Heart left ventricle (tissue), 16 donors: ENCODE measurements at regions not wholly inside any gene's neighbourhood (a gene's known extent, or its start where the extent isn't known, plus 50 kb on each side); places are given as distances from the start of the nearest gene placed in this dataset.

Experiments
- ATAC-seq, 4 donors: fragments of 200-7000 bp; cut with Tn5 transposase; one replicate each; pipeline ENCODE4 v1.9.1; 2020 to 2022; ENCODE audit warnings: moderate library complexity in 4 of 4, mild to moderate bottlenecking in 3 of 4, moderate number of reproducible peaks in 1 of 4
- DNase-seq, 5 donors: peaks; one replicate each; pipeline ENCODE4 v3.0.0-alpha.2; 2020
- H3K27ac ChIP-seq, 12 donors: fragments of 200-600 bp; sonication (generic) in 4 of 12; one replicate each; pipeline versions ENCODE4 v1.5.0 to v1.8.0; 2016 to 2022; ENCODE audit warnings: mild to moderate bottlenecking in 2 of 12
- H3K27me3 ChIP-seq, 9 donors: fragments of 200-600 bp; sonication (generic) in 2 of 9; one replicate each; pipeline versions ENCODE4 v1.5.1 to v1.8.0; 2016 to 2022; ENCODE audit warnings: mild to moderate bottlenecking in 3 of 9
- H3K36me3 ChIP-seq, 9 donors: fragments of 200-600 bp; sonication (generic) in 2 of 9; one replicate each; pipeline versions ENCODE4 v1.5.0 to v1.8.0; 2018 to 2022; ENCODE audit warnings: mild to moderate bottlenecking in 2 of 9
- H3K4me1 ChIP-seq, 12 donors: fragments of 200-600 bp; sonication (generic) in 4 of 12; one replicate each; pipeline versions ENCODE4 v1.5.0 to v1.8.0; 2016 to 2022; ENCODE audit warnings: mild to moderate bottlenecking in 3 of 12
- H3K4me3 ChIP-seq, 12 donors: fragments of 200-600 bp; sonication (generic) in 4 of 12; one replicate each; pipeline versions ENCODE4 v1.5.0 to v1.8.0; 2017 to 2022; ENCODE audit warnings: mild to moderate bottlenecking in 9 of 12, moderate library complexity in 4 of 12
- H3K9me3 ChIP-seq, 12 donors: fragments of 200-600 bp; sonication (generic) in 4 of 12; one replicate each; pipeline versions ENCODE4 v1.5.0 to v1.8.0; 2016 to 2022; ENCODE audit warnings: mild to moderate bottlenecking in 1 of 12
- POLR2A ChIP-seq, 2 donors: fragments of 450-650 bp; IDR thresholded peaks; one replicate each; pipeline ENCODE4 v1.6.1; 2017; ENCODE audit warnings: antibody characterized with exemption in 2 of 2, mild to moderate bottlenecking in 2 of 2, moderate library complexity in 2 of 2
- WGBS, 4 donors: extraction: QIAGEN DNeasy Blood & Tissue Kit in 2 of 4; methylation state at CpG; one replicate each; pipeline versions ENCODE4 v1.1.5 to v1.1.7; 2013 to 2018; 5-methylcytosine and 5-hydroxymethylcytosine counted together
- intact Hi-C, 10 donors: fragments of 100-400 bp; cut with DNase I; formaldehyde crosslinking; loops; one replicate each; pipeline versions ENCODE4 v1.11.1 to v1.14.2; 2022
- TF ChIP-seq, protein P1 (sequence below), 12 donors: fragments of 200-600 bp; sonication (generic) in 4 of 12; IDR thresholded peaks; one replicate each; pipeline versions ENCODE4 v1.5.0 to v1.8.0; 2018 to 2022; ENCODE audit warnings: antibody characterized with exemption in 12 of 12, mild to moderate bottlenecking in 5 of 12
- donor health status: ischemic (EF 13 %, LVEDD 7.1; RV severe dilation, severe dysfunction).
- donor health status: healthy with polysubstance abuse.
- donor health status: DM: no; HTN: yes; CAD: no.
- donor health status: DM: no; HTN: no; CAD: no.
- donor health status: ischemic (EF 25% LVEDD 6.9; RV normal size, moderate dysfunction).
- donor health status: ischemic (EF 25% LVEDD 5.7; RV mildly dilated, moderate dysfunction).
- donor health status: healthy.
- donor health status: DM: yes; HTN: yes; CAD: no.
- donor health status: ischemic (EF 35%, LVEDD 5.7; RV mildly dilated, moderate dysfunction).
- donor health status: nonischemic (EF 11% LVEDD 7.7; RV severe dilation, severe dysfunction).
- donor health status: DM: yes; HTN: yes; CAD: no.
- donor health status: PGD.
- donor health status: ischemic (EF 29% LVEDD 5.4; RV normal size, mild dysfunction).
- donor health status: nonischemic (EF 23%, LVEDD 6.1; RV moderate dilation, normal function).

- TF ChIP-seq, protein P1, sequence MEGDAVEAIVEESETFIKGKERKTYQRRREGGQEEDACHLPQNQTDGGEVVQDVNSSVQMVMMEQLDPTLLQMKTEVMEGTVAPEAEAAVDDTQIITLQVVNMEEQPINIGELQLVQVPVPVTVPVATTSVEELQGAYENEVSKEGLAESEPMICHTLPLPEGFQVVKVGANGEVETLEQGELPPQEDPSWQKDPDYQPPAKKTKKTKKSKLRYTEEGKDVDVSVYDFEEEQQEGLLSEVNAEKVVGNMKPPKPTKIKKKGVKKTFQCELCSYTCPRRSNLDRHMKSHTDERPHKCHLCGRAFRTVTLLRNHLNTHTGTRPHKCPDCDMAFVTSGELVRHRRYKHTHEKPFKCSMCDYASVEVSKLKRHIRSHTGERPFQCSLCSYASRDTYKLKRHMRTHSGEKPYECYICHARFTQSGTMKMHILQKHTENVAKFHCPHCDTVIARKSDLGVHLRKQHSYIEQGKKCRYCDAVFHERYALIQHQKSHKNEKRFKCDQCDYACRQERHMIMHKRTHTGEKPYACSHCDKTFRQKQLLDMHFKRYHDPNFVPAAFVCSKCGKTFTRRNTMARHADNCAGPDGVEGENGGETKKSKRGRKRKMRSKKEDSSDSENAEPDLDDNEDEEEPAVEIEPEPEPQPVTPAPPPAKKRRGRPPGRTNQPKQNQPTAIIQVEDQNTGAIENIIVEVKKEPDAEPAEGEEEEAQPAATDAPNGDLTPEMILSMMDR (IDR thresholded peaks at IDR 0.05) = no peak
- no peak for TF ChIP-seq POLR2A (IDR thresholded peaks at IDR 0.05)
- WGBS, 4 donors = 77 to 85% (median 81%) methylated on average over 4 of the region's 4 CpGs
- H3K27me3 ChIP-seq = no peaks in the 10 kb centered on the region
- intact Hi-C loops = no loop called here
- no peaks in the 10 kb centered on the region for H3K4me1 ChIP-seq
- H3K36me3 ChIP-seq = no peaks in the 10 kb centered on the region
- H3K4me3 ChIP-seq = no peak overlapping the region
- H3K27ac ChIP-seq = no peak overlapping the region
- peaks cover 0 to 11% (median 0%) of the 10 kb centered on the region in 12 donors for H3K9me3 ChIP-seq
- ATAC-seq (no peak), DNase-seq (no peak)
Measured at GRCh38 chr14:48914921-48915320, 671.3 kb downstream of the RPS29 start.

- no peaks in the 10 kb centered on the region for H3K27me3 ChIP-seq
- intact Hi-C loops = no loop called here
- H3K27ac ChIP-seq = no peak overlapping the region
- H3K36me3 ChIP-seq = no peaks in the 10 kb centered on the region
- no peak for TF ChIP-seq POLR2A (IDR thresholded peaks at IDR 0.05)
- TF ChIP-seq, protein P1 (IDR thresholded peaks at IDR 0.05) = no peak
- peaks cover 0 to 11% (median 0%) of the 10 kb centered on the region in 12 donors for H3K9me3 ChIP-seq
- ATAC-seq (no peak), DNase-seq (no peak)
- no peak overlapping the region for H3K4me3 ChIP-seq
- no peaks in the 10 kb centered on the region for H3K4me1 ChIP-seq
- whole genome bisulfite sequencing, 4 donors = 78 to 87% (median 81%) methylated on average over 1 of the region's 1 CpG
Measured at GRCh38 chr14:48914382-48914781, 671.8 kb downstream of the RPS29 start.

- WGBS, 4 donors = 69 to 78% (median 72%) methylated on average over 3 of the region's 3 CpGs
- Histone ChIP-seq H3K27ac (no peak overlapping the region), H3K36me3 (no peaks in the 10 kb centered on the region), H3K9me3 (no peaks in the 10 kb centered on the region), H3K4me1 (no peaks in the 10 kb centered on the region), H3K4me3 (no peak overlapping the region), H3K27me3 (no peaks in the 10 kb centered on the region)
- TF ChIP-seq, protein P1 (IDR thresholded peaks at IDR 0.05) = no peak
- no peak for TF ChIP-seq POLR2A (IDR thresholded peaks at IDR 0.05)
- DNase-seq (no peak), ATAC-seq (no peak)
- intact Hi-C loops = no loop called here
Measured at GRCh38 chr14:48900565-48900964, 685.6 kb downstream of the RPS29 start.

GRCh38 chr14:48890333-48890732 lies 695.8 kb downstream of the RPS29 start:
- no peaks in the 10 kb centered on the region for H3K27me3 ChIP-seq
- DNase-seq (no peak), ATAC-seq (no peak)
- H3K4me1 ChIP-seq = no peaks in the 10 kb centered on the region
- no peaks in the 10 kb centered on the region for H3K36me3 ChIP-seq
- WGBS, 4 donors = 31 to 45% (median 40%) methylated on average over 1 of the region's 1 CpG
- TF ChIP-seq POLR2A (IDR thresholded peaks at IDR 0.05) = no peak
- TF ChIP-seq, protein P1 (IDR thresholded peaks at IDR 0.05) = no peak
- no peak overlapping the region for H3K4me3 ChIP-seq
- H3K9me3 ChIP-seq = no peaks in the 10 kb centered on the region
- intact Hi-C loops = no loop called here
- no peak overlapping the region for H3K27ac ChIP-seq
